ENCODE measurements at regions not wholly inside any gene's neighbourhood (a gene's known extent, or its start where the extent isn't known, plus 50 kb on each side); places are given as distances from the start of the nearest gene placed in this dataset.

DNA sequence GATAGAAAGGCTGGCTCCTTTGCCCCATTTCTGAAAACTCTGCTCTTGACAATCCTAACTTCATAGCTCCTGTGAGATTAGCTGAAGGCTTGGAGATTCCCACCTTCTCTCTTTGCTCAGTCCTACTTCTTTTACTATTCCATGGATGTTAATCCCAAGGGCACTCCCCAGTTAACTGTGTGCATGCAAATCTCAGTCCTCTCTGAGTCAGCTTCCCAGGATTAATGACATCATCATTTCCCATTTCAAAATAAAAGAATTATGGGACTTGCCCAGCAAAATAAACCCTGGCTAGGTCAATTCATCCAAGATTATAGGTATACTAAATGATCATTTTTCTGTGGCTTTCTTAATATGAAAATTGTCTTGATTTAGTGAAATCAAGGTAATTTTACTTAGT, 328.6 kb upstream of the NR3C2 start:
- H3K4me1 ChIP-seq (ENCODE audit: insufficient read depth), result no peaks in the 10 kb centered on the region
- H3K27ac ChIP-seq, result no peak overlapping the region
- TF ChIP-seq, protein P1, sequence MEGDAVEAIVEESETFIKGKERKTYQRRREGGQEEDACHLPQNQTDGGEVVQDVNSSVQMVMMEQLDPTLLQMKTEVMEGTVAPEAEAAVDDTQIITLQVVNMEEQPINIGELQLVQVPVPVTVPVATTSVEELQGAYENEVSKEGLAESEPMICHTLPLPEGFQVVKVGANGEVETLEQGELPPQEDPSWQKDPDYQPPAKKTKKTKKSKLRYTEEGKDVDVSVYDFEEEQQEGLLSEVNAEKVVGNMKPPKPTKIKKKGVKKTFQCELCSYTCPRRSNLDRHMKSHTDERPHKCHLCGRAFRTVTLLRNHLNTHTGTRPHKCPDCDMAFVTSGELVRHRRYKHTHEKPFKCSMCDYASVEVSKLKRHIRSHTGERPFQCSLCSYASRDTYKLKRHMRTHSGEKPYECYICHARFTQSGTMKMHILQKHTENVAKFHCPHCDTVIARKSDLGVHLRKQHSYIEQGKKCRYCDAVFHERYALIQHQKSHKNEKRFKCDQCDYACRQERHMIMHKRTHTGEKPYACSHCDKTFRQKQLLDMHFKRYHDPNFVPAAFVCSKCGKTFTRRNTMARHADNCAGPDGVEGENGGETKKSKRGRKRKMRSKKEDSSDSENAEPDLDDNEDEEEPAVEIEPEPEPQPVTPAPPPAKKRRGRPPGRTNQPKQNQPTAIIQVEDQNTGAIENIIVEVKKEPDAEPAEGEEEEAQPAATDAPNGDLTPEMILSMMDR (IDR thresholded peaks at IDR 0.05), result no peak
- TF ChIP-seq POLR2A (IDR thresholded peaks at IDR 0.05) (no peak), EP300 (IDR thresholded peaks at IDR 0.05) (no peak)
- no peak overlapping the region for H3K4me3 ChIP-seq
- no peaks in the 10 kb centered on the region for H3K9me3 ChIP-seq
- DNase-seq, result no peak
- no peaks in the 10 kb centered on the region for H3K27me3 ChIP-seq
- no peaks in the 10 kb centered on the region for H3K36me3 ChIP-seq
- intact Hi-C loops (cut with DNase I), result no loop called here

DNA sequence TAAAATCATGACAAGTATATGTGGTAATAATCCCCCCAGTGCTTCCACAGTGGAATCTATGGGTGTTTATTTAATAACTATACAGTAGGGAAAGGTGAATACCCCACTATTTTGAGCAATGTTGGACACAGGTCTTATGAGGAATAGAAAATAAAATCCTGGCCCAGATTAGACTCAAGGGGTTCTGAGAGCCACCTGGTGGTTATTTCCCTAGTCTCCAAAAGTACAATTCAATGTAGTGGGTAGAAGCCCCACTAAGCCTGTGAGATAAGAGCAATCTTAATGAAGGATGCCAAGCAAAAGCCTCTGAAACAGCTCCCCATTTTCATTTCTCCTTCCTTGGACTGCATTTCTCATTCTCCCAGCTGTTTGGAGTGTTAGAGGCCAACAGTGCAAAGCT, 328.2 kb upstream of the NR3C2 start:
- no peaks in the 10 kb centered on the region for H3K9me3 ChIP-seq
- H3K36me3 ChIP-seq, result no peaks in the 10 kb centered on the region
- H3K4me3 ChIP-seq, result no peak overlapping the region
- no peak for DNase-seq
- H3K27me3 ChIP-seq, result no peaks in the 10 kb centered on the region
- no peak for TF ChIP-seq POLR2A (IDR thresholded peaks at IDR 0.05)
- TF ChIP-seq, protein P1 (IDR thresholded peaks at IDR 0.05), result no peak
- no peak for TF ChIP-seq EP300 (IDR thresholded peaks at IDR 0.05)
- no peak overlapping the region for H3K27ac ChIP-seq
- H3K4me1 ChIP-seq (ENCODE audit: insufficient read depth), result no peaks in the 10 kb centered on the region
- intact Hi-C loops (cut with DNase I), result no loop called here

DNA sequence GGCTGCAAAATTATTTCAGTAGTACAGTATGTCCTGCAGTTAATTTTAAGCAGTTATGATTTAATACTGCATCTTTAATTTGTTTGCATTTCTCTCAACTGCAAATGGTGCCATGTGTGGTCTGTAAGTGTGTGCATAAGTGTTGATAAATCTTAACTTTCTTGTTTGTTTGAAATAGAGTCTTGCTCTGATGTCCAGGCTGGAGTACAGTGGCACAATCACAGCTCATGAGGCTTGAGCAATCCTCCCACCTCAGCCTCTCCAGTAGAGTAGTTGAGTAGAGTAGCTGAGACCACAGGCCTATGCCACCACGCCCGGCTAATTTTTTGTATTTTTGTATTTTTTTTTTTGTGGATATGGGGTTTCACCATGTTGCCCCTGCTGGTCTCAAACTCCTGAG, 322.5 kb upstream of the NR3C2 start:
- Histone ChIP-seq H3K4me3 (no peak overlapping the region), H3K4me1 (ENCODE audit: insufficient read depth) (no peaks in the 10 kb centered on the region), H3K36me3 (no peaks in the 10 kb centered on the region), H3K27me3 (no peaks in the 10 kb centered on the region), H3K9me3 (no peaks in the 10 kb centered on the region), H3K27ac (no peak overlapping the region)
- 50 to 97% (median 64%) methylated on average over 2 of the region's 2 CpGs for WGBS, 3 donors
- TF ChIP-seq EP300 (IDR thresholded peaks at IDR 0.05), result no peak
- TF ChIP-seq, protein P1 (IDR thresholded peaks at IDR 0.05), result no peak
- no peak for TF ChIP-seq POLR2A (IDR thresholded peaks at IDR 0.05)
- intact Hi-C loops (cut with DNase I), result no loop called here
- no peak for DNase-seq

DNA sequence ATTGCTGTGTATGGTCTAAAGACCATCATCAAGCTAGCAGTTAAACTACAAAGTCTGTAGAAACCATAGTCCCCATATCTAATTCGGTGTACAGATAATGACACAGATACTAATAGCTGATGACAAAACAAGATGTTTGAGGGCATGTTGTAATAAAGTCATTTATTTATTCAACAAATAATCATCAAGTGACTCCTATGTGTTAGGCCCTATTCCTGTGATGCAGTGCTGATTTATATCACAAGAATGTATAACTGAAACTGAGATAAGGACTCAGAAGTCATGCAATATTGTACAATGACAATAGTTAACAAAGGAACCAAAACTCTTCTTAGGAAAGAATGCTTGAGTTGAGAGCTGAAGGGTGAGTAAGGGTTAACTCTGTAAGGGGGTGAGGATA, 315.0 kb upstream of the NR3C2 start:
- intact Hi-C loops (cut with DNase I), result no loop called here
- no peak for DNase-seq
- no peaks in the 10 kb centered on the region for H3K36me3 ChIP-seq
- no peaks in the 10 kb centered on the region for H3K9me3 ChIP-seq
- H3K27me3 ChIP-seq, result no peaks in the 10 kb centered on the region
- no peaks in the 10 kb centered on the region for H3K4me1 ChIP-seq (ENCODE audit: insufficient read depth)
- no peak overlapping the region for H3K27ac ChIP-seq
- WGBS, 3 donors, result 88 to 94% (median 91%) methylated on average over 1 of the region's 1 CpG
- TF ChIP-seq POLR2A (IDR thresholded peaks at IDR 0.05) (no peak), EP300 (IDR thresholded peaks at IDR 0.05) (no peak)
- TF ChIP-seq, protein P1 (IDR thresholded peaks at IDR 0.05), result no peak
- no peak overlapping the region for H3K4me3 ChIP-seq

DNA sequence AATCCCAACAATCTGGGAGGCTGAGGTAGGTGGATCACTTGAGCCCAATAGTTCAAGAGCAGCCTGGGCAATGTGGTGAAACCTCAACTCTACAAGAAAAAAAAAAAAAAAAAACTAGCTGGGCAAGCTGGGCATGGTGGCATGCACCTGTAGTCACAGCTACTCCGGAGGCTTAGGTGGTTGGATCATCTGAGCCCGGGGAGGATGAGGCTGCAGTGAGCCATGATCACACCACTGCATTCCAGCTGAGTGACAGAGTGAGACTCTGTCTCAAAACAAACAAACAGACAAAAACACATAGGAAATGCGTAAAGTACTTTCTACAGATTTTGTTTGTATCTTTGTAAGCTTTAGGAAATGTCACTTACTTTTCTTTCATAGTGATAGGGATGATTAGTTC, 307.2 kb upstream of the NR3C2 start:
- Histone ChIP-seq H3K27me3 (no peaks in the 10 kb centered on the region), H3K27ac (no peak overlapping the region), H3K4me3 (no peak overlapping the region), H3K4me1 (ENCODE audit: insufficient read depth) (no peaks in the 10 kb centered on the region), H3K9me3 (no peaks in the 10 kb centered on the region), H3K36me3 (no peaks in the 10 kb centered on the region)
- TF ChIP-seq POLR2A (IDR thresholded peaks at IDR 0.05) (no peak), EP300 (IDR thresholded peaks at IDR 0.05) (no peak)
- TF ChIP-seq, protein P1 (IDR thresholded peaks at IDR 0.05), result no peak
- 86 to 94% (median 90%) methylated on average over 3 of the region's 3 CpGs for WGBS, 3 donors
- DNase-seq, result no peak
- intact Hi-C loops (cut with DNase I), result no loop called here
